ENCODE measurements at regions not wholly inside any gene's neighbourhood (a gene's known extent, or its start where the extent isn't known, plus 50 kb on each side); places are given as distances from the start of the nearest gene placed in this dataset.
"Not testable (repeated sequence)": the region's sequence is repeated elsewhere in the genome, so short reads cannot be mapped to it uniquely, and the experiment has no call there.

GRCh38 chr17:5762191-5762590, 177.9 kb upstream of the NLRP1 start:
- H3K4me3 ChIP-seq (ENCODE audit: insufficient read depth, low read depth, low read length, poor library complexity, severe bottlenecking): no peak overlapping the region
- H3K27me3 ChIP-seq (replicated peaks; ENCODE audit: control insufficient read depth, insufficient read depth, low read length, poor library complexity, severe bottlenecking): no peaks in the 10 kb centered on the region
- H3K27ac ChIP-seq (ENCODE audit: insufficient read depth, low read length, poor library complexity, severe bottlenecking): no peak overlapping the region
- no peak for DNase-seq
- no peaks in the 10 kb centered on the region for H3K36me3 ChIP-seq (ENCODE audit: control insufficient read depth, insufficient read depth, low read length)
- H3K9me3 ChIP-seq (ENCODE audit: control insufficient read depth, low read length): no peaks in the 10 kb centered on the region
- H3K4me1 ChIP-seq (ENCODE audit: control insufficient read depth, insufficient read depth, low read length, poor library complexity, severe bottlenecking): no peaks in the 10 kb centered on the region

GRCh38 chr17:5763595-5764306, 179.4 kb upstream of the NLRP1 start:
- Histone ChIP-seq H3K36me3 (ENCODE audit: control insufficient read depth, insufficient read depth, low read length) (no peaks in the 10 kb centered on the region), H3K27me3 (replicated peaks; ENCODE audit: control insufficient read depth, insufficient read depth, low read length, poor library complexity, severe bottlenecking) (no peaks in the 10 kb centered on the region), H3K27ac (ENCODE audit: insufficient read depth, low read length, poor library complexity, severe bottlenecking) (no peak overlapping the region), H3K4me1 (ENCODE audit: control insufficient read depth, insufficient read depth, low read length, poor library complexity, severe bottlenecking) (no peaks in the 10 kb centered on the region), H3K4me3 (ENCODE audit: insufficient read depth, low read depth, low read length, poor library complexity, severe bottlenecking) (no peak overlapping the region), H3K9me3 (ENCODE audit: control insufficient read depth, low read length) (no peaks in the 10 kb centered on the region)
- no peak for DNase-seq

GRCh38 chr17:5769593-5770354, 185.5 kb upstream of the NLRP1 start:
- no peak for DNase-seq
- Histone ChIP-seq H3K9me3 (ENCODE audit: control insufficient read depth, low read length) (no peaks in the 10 kb centered on the region), H3K4me1 (ENCODE audit: control insufficient read depth, insufficient read depth, low read length, poor library complexity, severe bottlenecking) (no peaks in the 10 kb centered on the region), H3K27ac (ENCODE audit: insufficient read depth, low read length, poor library complexity, severe bottlenecking) (no peak overlapping the region), H3K27me3 (replicated peaks; ENCODE audit: control insufficient read depth, insufficient read depth, low read length, poor library complexity, severe bottlenecking) (no peaks in the 10 kb centered on the region), H3K4me3 (ENCODE audit: insufficient read depth, low read depth, low read length, poor library complexity, severe bottlenecking) (no peak overlapping the region), H3K36me3 (ENCODE audit: control insufficient read depth, insufficient read depth, low read length) (no peaks in the 10 kb centered on the region)

- Histone ChIP-seq H3K27ac (ENCODE audit: insufficient read depth, low read length, poor library complexity, severe bottlenecking) (no peak overlapping the region), H3K4me3 (ENCODE audit: insufficient read depth, low read depth, low read length, poor library complexity, severe bottlenecking) (no peak overlapping the region), H3K36me3 (ENCODE audit: control insufficient read depth, insufficient read depth, low read length) (no peaks in the 10 kb centered on the region), H3K9me3 (ENCODE audit: control insufficient read depth, low read length) (no peaks in the 10 kb centered on the region), H3K4me1 (ENCODE audit: control insufficient read depth, insufficient read depth, low read length, poor library complexity, severe bottlenecking) (no peaks in the 10 kb centered on the region), H3K27me3 (replicated peaks; ENCODE audit: control insufficient read depth, insufficient read depth, low read length, poor library complexity, severe bottlenecking) (no peaks in the 10 kb centered on the region)
- no peak for DNase-seq
These were observed 186.3 kb upstream of the NLRP1 start for GRCh38 chr17:5770441-5771270.

- H3K9me3 ChIP-seq (ENCODE audit: control insufficient read depth, low read length); H3K36me3 ChIP-seq (ENCODE audit: control insufficient read depth, insufficient read depth, low read length); H3K27me3 ChIP-seq (replicated peaks; ENCODE audit: control insufficient read depth, insufficient read depth, low read length, poor library complexity, severe bottlenecking); DNase-seq; H3K4me3 ChIP-seq (ENCODE audit: insufficient read depth, low read depth, low read length, poor library complexity, severe bottlenecking); H3K27ac ChIP-seq (ENCODE audit: insufficient read depth, low read length, poor library complexity, severe bottlenecking); H3K4me1 ChIP-seq (ENCODE audit: control insufficient read depth, insufficient read depth, low read length, poor library complexity, severe bottlenecking): not testable (repeated sequence)
These were observed 186.9 kb upstream of the NLRP1 start for GRCh38 chr17:5771271-5771577.

- not testable (repeated sequence) for H3K36me3 ChIP-seq (ENCODE audit: control insufficient read depth, insufficient read depth, low read length); H3K4me1 ChIP-seq (ENCODE audit: control insufficient read depth, insufficient read depth, low read length, poor library complexity, severe bottlenecking); H3K27me3 ChIP-seq (replicated peaks; ENCODE audit: control insufficient read depth, insufficient read depth, low read length, poor library complexity, severe bottlenecking); H3K9me3 ChIP-seq (ENCODE audit: control insufficient read depth, low read length); DNase-seq; H3K4me3 ChIP-seq (ENCODE audit: insufficient read depth, low read depth, low read length, poor library complexity, severe bottlenecking); H3K27ac ChIP-seq (ENCODE audit: insufficient read depth, low read length, poor library complexity, severe bottlenecking)
These were observed 187.7 kb upstream of the NLRP1 start for GRCh38 chr17:5772017-5772416.

- Histone ChIP-seq H3K9me3 (ENCODE audit: control insufficient read depth, low read length) (no peaks in the 10 kb centered on the region), H3K4me3 (ENCODE audit: insufficient read depth, low read depth, low read length, poor library complexity, severe bottlenecking) (no peak overlapping the region), H3K4me1 (ENCODE audit: control insufficient read depth, insufficient read depth, low read length, poor library complexity, severe bottlenecking) (no peaks in the 10 kb centered on the region), H3K27ac (ENCODE audit: insufficient read depth, low read length, poor library complexity, severe bottlenecking) (no peak overlapping the region), H3K27me3 (replicated peaks; ENCODE audit: control insufficient read depth, insufficient read depth, low read length, poor library complexity, severe bottlenecking) (no peaks in the 10 kb centered on the region), H3K36me3 (ENCODE audit: control insufficient read depth, insufficient read depth, low read length) (no peaks in the 10 kb centered on the region)
- DNase-seq: no peak
These were observed 188.4 kb upstream of the NLRP1 start for GRCh38 chr17:5772720-5773119.

- H3K36me3 ChIP-seq (ENCODE audit: control insufficient read depth, insufficient read depth, low read length): no peaks in the 10 kb centered on the region
- H3K27ac ChIP-seq (ENCODE audit: insufficient read depth, low read length, poor library complexity, severe bottlenecking): no peak overlapping the region
- H3K27me3 ChIP-seq (replicated peaks; ENCODE audit: control insufficient read depth, insufficient read depth, low read length, poor library complexity, severe bottlenecking): no peaks in the 10 kb centered on the region
- no peak overlapping the region for H3K4me3 ChIP-seq (ENCODE audit: insufficient read depth, low read depth, low read length, poor library complexity, severe bottlenecking)
- DNase-seq: no peak
- no peaks in the 10 kb centered on the region for H3K9me3 ChIP-seq (ENCODE audit: control insufficient read depth, low read length)
- no peaks in the 10 kb centered on the region for H3K4me1 ChIP-seq (ENCODE audit: control insufficient read depth, insufficient read depth, low read length, poor library complexity, severe bottlenecking)
These were observed 189.6 kb upstream of the NLRP1 start for GRCh38 chr17:5773816-5774360.

GRCh38 chr17:5775098-5775497, 190.8 kb upstream of the NLRP1 start:
- DNase-seq: no peak
- no peak overlapping the region for H3K4me3 ChIP-seq (ENCODE audit: insufficient read depth, low read depth, low read length, poor library complexity, severe bottlenecking)
- no peaks in the 10 kb centered on the region for H3K36me3 ChIP-seq (ENCODE audit: control insufficient read depth, insufficient read depth, low read length)
- H3K9me3 ChIP-seq (ENCODE audit: control insufficient read depth, low read length): no peaks in the 10 kb centered on the region
- H3K27ac ChIP-seq (ENCODE audit: insufficient read depth, low read length, poor library complexity, severe bottlenecking): no peak overlapping the region
- H3K4me1 ChIP-seq (ENCODE audit: control insufficient read depth, insufficient read depth, low read length, poor library complexity, severe bottlenecking): no peaks in the 10 kb centered on the region
- no peaks in the 10 kb centered on the region for H3K27me3 ChIP-seq (replicated peaks; ENCODE audit: control insufficient read depth, insufficient read depth, low read length, poor library complexity, severe bottlenecking)

- no peaks in the 10 kb centered on the region for H3K27me3 ChIP-seq (replicated peaks; ENCODE audit: control insufficient read depth, insufficient read depth, low read length, poor library complexity, severe bottlenecking)
- H3K27ac ChIP-seq (ENCODE audit: insufficient read depth, low read length, poor library complexity, severe bottlenecking): no peak overlapping the region
- DNase-seq: no peak
- no peak overlapping the region for H3K4me3 ChIP-seq (ENCODE audit: insufficient read depth, low read depth, low read length, poor library complexity, severe bottlenecking)
- H3K9me3 ChIP-seq (ENCODE audit: control insufficient read depth, low read length): no peaks in the 10 kb centered on the region
- H3K4me1 ChIP-seq (ENCODE audit: control insufficient read depth, insufficient read depth, low read length, poor library complexity, severe bottlenecking): no peaks in the 10 kb centered on the region
- no peaks in the 10 kb centered on the region for H3K36me3 ChIP-seq (ENCODE audit: control insufficient read depth, insufficient read depth, low read length)
These were observed 196.2 kb upstream of the NLRP1 start for GRCh38 chr17:5780476-5780875.
